Neural crest cell (in vitro differentiated cells): ENCODE measurements at regions not wholly inside any gene's neighbourhood (a gene's known extent, or its start where the extent isn't known, plus 50 kb on each side); places are given as distances from the start of the nearest gene placed in this dataset.

ENCODE experiments used
- DNase-seq: peaks from one replicate; pipeline ENCODE4 v3.0.0; 2021; ENCODE audit warnings: low read depth, mixed read lengths, low spot score
- H3K27ac Mint-ChIP-seq: one replicate; pipeline ENCODE4 v1.8.0; 2021; ENCODE audit warnings: mild to moderate bottlenecking, mixed read lengths; ENCODE audit not compliant: unreplicated experiment
- H3K27me3 Mint-ChIP-seq: 2 replicates; pipeline ENCODE4 v1.8.0; 2021; ENCODE audit warnings: low read depth, mild to moderate bottlenecking, mixed read lengths
- H3K36me3 Mint-ChIP-seq: 2 replicates; pipeline ENCODE4 v1.8.0; 2021; ENCODE audit warnings: low read depth, mild to moderate bottlenecking, mixed read lengths
- H3K4me1 Mint-ChIP-seq: 2 replicates; pipeline ENCODE4 v1.8.0; 2021; ENCODE audit warnings: mixed read lengths
- H3K4me3 Mint-ChIP-seq: one replicate; pipeline ENCODE4 v1.8.0; 2021; ENCODE audit warnings: mild to moderate bottlenecking, mixed read lengths
- H3K9me3 Mint-ChIP-seq: 2 replicates; pipeline ENCODE4 v1.8.0; 2021; ENCODE audit warnings: mixed read lengths
- CTCF ChIP-seq: fragments of 200-600 bp; sonication (generic); conservative IDR thresholded peaks from 2 replicates; pipeline ENCODE4 v1.5.0; 2021; ENCODE audit warnings: antibody characterized with exemption, mild to moderate bottlenecking

DNA sequence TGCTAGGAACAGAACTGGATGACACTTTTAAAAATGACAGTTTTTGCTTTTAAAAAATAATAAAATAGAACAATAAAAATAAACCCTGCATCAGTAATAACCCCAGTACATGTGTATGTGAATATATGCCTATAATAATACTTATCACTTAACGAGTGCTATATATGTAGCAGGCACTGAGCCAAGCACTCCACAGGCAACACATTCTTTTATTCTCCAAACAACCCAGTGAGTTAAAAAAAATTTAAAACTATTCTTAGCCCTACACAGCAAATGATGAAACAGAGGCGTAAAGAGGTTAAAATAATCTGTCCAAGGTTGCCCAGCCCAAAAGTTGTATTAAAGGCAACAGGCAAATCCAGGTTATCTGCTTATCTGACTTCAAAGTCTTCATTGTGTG lies 124.5 kb upstream of the SMIM23 start:
- no peak overlapping the region for H3K4me3 Mint-ChIP-seq
- no peaks in the 10 kb centered on the region for H3K36me3 Mint-ChIP-seq
- no peak overlapping the region for H3K27ac Mint-ChIP-seq
- H3K27me3 Mint-ChIP-seq, result no peaks in the 10 kb centered on the region
- DNase-seq, result no peak
- peaks cover 9% of the 10 kb centered on the region for H3K4me1 Mint-ChIP-seq
- TF ChIP-seq CTCF, result no peak
- H3K9me3 Mint-ChIP-seq, result peaks cover 3% of the 10 kb centered on the region

DNA sequence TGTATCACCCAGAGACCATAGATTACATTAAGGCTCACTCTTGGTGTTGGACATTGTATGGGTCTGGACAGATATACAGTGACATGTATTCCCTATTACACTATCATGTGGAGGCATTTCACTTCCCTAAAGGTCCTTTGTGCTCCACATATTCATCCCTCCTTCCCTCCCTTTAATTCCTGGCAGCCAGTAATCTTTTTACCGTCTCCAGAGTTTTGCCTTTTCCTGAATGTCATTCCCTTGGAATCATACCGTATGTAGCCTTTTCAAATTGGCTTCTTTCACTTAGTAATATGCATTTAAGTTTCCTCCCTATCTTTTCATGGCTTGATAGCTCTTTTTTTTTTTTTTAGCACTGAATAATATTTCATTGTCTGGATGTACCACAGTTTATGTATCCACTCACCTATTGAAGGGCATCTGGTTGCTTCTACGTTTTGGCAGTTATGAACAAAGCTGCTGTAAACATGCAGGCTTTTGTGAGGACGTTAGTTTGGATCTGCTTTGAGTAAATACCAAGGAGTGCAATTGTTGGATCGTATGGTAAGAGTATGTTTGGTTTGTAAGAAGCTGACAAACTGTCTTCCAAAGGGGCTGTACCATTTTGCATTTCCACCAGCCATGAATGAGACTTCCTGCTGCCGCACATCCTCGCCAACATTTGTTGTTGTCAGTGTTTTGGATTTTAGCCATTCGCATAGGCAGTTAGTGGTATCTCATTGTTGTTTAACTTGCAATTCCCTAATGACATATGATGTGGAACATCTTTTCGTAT lies 122.1 kb upstream of the SMIM23 start:
- Mint-ChIP-seq H3K4me3 (no peak overlapping the region), H3K9me3 (peaks cover 3% of the 10 kb centered on the region), H3K27me3 (no peaks in the 10 kb centered on the region), H3K36me3 (no peaks in the 10 kb centered on the region), H3K27ac (no peak overlapping the region), H3K4me1 (peaks cover 13% of the 10 kb centered on the region)
- TF ChIP-seq CTCF, result no peak
- no peak for DNase-seq

DNA sequence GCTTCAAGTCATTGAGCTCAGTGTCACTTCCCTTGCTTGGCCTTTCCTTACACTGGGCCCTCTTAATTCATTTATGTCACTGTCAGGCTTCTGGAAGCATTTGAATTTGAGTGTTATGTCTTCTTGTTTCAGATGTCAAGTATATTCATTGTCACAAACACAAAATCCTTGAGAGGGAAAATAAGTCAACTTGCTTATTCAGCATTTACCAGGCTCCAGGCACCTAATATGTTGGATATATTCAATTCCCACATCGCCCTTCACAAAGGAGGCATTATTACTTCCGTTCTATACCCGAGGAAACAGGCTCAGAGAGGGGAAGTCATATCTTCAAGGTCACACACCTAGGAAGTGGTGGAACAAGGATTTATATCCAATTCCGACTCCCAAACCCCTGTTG lies 121.1 kb upstream of the SMIM23 start:
- H3K27me3 Mint-ChIP-seq, result no peaks in the 10 kb centered on the region
- no peak for DNase-seq
- no peak overlapping the region for H3K27ac Mint-ChIP-seq
- no peak for TF ChIP-seq CTCF
- H3K36me3 Mint-ChIP-seq, result no peaks in the 10 kb centered on the region
- H3K9me3 Mint-ChIP-seq, result peaks cover 3% of the 10 kb centered on the region
- no peak overlapping the region for H3K4me3 Mint-ChIP-seq
- H3K4me1 Mint-ChIP-seq, result peaks cover 7% of the 10 kb centered on the region

DNA sequence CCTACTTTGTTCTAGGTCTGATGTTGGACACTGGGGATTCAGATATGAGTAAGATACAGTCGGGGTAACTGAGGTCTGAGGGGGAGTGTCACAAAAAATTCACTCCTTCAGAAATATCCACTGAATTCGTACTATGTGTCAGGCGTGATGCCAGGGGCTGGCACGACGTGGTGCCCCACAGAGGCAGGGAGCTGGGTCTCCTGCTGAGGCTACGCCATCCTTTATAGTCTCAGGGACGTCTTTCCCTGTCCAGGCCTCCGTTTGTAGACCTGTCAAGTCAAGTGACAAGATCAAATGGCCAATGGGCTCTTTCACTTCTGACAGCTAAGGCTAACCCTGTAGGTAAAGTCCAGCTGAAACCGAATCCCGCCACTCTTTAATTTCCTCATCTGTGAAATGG lies 118.8 kb upstream of the SMIM23 start:
- DNase-seq, result no peak
- H3K36me3 Mint-ChIP-seq, result no peaks in the 10 kb centered on the region
- no peak overlapping the region for H3K4me3 Mint-ChIP-seq
- no peak overlapping the region for H3K27ac Mint-ChIP-seq
- no peaks in the 10 kb centered on the region for H3K27me3 Mint-ChIP-seq
- peaks cover 3% of the 10 kb centered on the region for H3K9me3 Mint-ChIP-seq
- H3K4me1 Mint-ChIP-seq, result peaks cover 7% of the 10 kb centered on the region
- no peak for TF ChIP-seq CTCF

- H3K36me3 Mint-ChIP-seq, result no peaks in the 10 kb centered on the region
- H3K4me1 Mint-ChIP-seq, result peaks cover 7% of the 10 kb centered on the region
- peak overlapping the region; percentile 65 for H3K27ac Mint-ChIP-seq
- no peaks in the 10 kb centered on the region for H3K27me3 Mint-ChIP-seq
- peaks cover 3% of the 10 kb centered on the region for H3K9me3 Mint-ChIP-seq
- no peak overlapping the region for H3K4me3 Mint-ChIP-seq
- no peak for TF ChIP-seq CTCF
- DNase-seq, result no peak
These were observed 118.1 kb upstream of the SMIM23 start for GRCh38 chr5:171667341-171668096.
